GM12873 (cell line): ENCODE measurements at regions not wholly inside any gene's neighbourhood (a gene's known extent, or its start where the extent isn't known, plus 50 kb on each side); places are given as distances from the start of the nearest gene placed in this dataset.

ENCODE experiments used
- TF ChIP-seq, protein P1 (sequence below): IDR thresholded peaks from 2 replicates; pipeline ENCODE4 v1.5.1; 2012; ENCODE audit warnings: low read depth, mild to moderate bottlenecking, moderate library complexity, low read length, control low read depth; ENCODE audit not compliant: insufficient read depth; ENCODE audit errors: missing control alignments

GRCh38 chr7:86995052-86995725 lies 64.3 kb downstream of the ELAPOR2 start:
- TF ChIP-seq, protein P1, sequence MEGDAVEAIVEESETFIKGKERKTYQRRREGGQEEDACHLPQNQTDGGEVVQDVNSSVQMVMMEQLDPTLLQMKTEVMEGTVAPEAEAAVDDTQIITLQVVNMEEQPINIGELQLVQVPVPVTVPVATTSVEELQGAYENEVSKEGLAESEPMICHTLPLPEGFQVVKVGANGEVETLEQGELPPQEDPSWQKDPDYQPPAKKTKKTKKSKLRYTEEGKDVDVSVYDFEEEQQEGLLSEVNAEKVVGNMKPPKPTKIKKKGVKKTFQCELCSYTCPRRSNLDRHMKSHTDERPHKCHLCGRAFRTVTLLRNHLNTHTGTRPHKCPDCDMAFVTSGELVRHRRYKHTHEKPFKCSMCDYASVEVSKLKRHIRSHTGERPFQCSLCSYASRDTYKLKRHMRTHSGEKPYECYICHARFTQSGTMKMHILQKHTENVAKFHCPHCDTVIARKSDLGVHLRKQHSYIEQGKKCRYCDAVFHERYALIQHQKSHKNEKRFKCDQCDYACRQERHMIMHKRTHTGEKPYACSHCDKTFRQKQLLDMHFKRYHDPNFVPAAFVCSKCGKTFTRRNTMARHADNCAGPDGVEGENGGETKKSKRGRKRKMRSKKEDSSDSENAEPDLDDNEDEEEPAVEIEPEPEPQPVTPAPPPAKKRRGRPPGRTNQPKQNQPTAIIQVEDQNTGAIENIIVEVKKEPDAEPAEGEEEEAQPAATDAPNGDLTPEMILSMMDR = no peak

DNA sequence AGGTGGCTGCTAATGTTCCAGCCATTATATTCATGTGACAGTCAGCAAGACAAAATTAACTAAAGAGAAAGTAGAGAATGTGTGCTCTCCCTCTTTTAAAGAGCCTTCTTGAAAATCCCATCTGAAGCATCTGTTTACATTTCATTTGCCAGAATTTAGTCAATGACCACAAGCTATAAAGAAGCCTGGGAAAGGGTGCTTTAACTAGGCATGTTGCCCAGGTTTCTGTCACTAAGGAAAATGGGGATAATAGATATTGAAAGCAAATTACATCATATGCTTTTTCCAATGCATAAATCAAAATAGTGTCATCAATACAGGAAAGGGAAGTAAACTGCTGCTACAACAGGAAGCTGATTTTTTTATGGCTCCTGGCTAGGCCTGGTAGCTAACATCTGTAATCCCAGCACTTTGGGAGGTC lies 67.7 kb downstream of the ELAPOR2 start:
- TF ChIP-seq, protein P1 = no peak

- TF ChIP-seq, protein P1 = no peak
Measured at GRCh38 chr7:86991093-86991769, 68.2 kb downstream of the ELAPOR2 start.

DNA sequence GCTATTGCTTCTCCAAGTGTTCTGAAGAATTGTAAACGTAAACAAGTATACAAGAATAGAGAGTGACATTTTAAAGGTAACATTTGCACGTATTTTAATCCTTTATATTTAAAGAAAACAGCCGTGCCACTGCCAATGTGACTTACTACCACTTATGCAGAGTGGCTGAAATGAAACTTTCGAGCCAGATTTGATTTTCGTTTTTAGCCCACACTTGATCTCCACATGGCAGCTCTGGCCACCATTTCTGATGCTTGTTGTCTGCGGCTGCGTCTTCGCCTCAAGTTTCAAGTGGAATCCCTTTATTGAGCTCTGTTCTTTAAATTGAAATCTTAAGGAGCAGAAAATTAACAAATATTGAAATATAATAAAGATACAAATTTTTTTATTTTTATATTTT lies 70.0 kb downstream of the ELAPOR2 start:
- TF ChIP-seq, protein P1 = no peak

- TF ChIP-seq, protein P1 = no peak
Measured at GRCh38 chr7:86981127-86981526, 78.3 kb downstream of the ELAPOR2 start.

DNA sequence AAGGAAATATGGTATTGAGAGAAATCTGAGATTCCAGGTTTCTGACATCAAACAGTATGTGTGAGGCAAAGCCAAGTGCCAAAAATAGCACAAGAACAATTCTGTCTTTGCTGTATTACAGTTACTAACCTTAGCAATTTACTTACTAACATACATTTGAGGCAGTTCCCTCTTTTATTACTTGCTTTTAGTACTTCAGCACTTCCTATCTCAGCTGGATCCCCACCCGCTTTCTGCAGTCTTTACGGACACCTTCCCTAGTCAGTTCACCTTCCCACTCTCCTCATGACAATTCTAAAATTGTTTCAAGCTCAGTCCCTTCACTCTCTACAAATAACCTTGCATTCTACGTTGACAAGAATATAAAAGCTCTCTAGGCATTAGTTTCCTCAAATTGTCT lies 79.2 kb downstream of the ELAPOR2 start:
- TF ChIP-seq, protein P1 = no peak

- TF ChIP-seq, protein P1 = no peak
Measured at GRCh38 chr7:86978808-86979506, 80.5 kb downstream of the ELAPOR2 start.
